ENCODE measurements at regions not wholly inside any gene's neighbourhood (a gene's known extent, or its start where the extent isn't known, plus 50 kb on each side); places are given as distances from the start of the nearest gene placed in this dataset.

- TF ChIP-seq YY1 (IDR thresholded peaks at IDR 0.05; ENCODE audit: insufficient read depth, insufficient read length) (no peak), ZNF274 (IDR thresholded peaks at IDR 0.05; ENCODE audit: low read depth, low read length) (no peak)
Observed at GRCh38 chr2:82165377-82165776, 1860.8 kb upstream of the LRRTM1 start.

Data from NT2/D1 (cell line).